ENCODE measurements at regions not wholly inside any gene's neighbourhood (a gene's known extent, or its start where the extent isn't known, plus 50 kb on each side); places are given as distances from the start of the nearest gene placed in this dataset.
"Not testable (repeated sequence)": the region's sequence is repeated elsewhere in the genome, so short reads cannot be mapped to it uniquely, and the experiment has no call there.

DNA sequence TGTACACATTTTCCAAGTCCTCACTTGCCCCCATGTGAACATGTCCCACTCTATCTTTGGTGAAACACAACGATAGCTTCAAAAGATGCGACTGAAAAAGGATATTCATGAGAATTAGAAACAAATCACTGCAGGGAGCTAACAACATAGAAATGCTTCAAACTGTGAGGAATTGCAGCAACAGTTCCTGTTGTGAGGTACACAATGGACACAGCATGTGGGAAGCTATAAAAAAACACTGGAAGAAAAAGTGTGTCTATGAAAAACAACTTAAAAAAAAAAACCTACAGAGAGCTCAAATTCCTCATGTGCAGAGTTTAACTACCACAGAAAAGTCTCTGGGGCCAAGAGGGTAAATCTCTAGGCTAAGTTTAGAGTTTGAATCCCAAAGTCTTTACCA is 51.6 kb upstream of the BLTP1 start:
- DNase-seq = no peak

DNA sequence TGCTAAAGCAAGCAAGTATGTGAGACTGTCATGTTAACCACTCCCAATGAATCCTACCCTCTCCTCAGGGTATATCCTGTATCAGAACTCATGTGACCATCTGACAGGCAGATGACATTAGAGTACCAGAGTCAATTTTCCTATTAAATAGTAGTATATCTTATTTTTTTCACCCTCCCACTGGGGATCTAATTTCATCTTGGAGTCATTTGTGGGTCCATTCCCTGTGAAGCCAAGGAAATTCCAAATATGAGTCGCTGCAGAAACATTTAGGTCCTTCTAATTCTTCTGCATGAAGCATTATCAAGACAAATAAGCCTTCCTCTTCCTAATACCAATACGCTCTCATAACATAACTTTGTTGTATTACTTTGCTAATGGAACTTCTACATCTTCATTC is 52.2 kb upstream of the BLTP1 start:
- no peak for DNase-seq

DNA sequence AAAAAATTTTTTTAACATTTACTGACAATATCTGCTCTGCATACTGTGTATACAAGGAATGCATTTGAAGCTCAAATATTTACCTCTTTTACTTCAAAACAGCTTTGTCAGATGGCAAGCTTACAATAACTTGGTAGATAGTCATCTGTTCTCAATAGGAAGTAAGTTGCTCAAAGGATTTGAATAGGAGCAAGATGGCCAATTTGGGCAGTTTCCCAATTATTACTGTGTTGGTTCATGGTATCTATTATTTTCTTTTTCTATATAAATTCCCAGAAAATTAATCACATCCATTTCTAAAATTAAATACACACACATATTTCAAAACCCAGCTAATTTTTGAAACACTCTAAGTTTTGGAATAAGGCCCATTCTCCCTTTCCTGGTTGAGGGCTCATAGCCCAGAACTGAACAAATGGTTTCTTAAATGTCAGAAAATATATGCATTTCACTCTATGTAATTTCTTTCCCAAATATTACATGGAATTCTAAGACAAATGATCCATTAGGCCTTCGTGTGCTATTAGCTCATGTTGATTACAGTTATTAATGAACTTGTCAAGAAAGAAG is 60.2 kb upstream of the BLTP1 start:
- no peak for DNase-seq

DNA sequence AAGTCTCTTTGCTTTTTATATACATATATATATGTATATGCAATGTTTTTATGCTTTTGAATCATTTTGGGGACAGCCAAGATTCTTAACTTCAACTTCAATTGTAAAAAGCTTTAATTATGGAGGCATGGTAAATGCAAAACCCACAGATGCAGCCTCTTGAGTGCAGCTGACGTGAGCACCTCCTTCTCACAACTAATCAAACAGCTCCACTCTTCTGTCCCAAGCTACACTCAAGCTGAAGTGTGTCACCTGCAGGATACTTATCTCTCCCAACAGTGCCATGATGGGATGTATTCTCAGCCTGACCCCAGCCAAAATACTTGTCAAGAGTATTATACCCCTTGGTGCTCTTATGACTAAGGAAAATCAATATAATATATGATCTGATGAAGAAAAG is 60.7 kb upstream of the BLTP1 start:
- no peak for DNase-seq

DNA sequence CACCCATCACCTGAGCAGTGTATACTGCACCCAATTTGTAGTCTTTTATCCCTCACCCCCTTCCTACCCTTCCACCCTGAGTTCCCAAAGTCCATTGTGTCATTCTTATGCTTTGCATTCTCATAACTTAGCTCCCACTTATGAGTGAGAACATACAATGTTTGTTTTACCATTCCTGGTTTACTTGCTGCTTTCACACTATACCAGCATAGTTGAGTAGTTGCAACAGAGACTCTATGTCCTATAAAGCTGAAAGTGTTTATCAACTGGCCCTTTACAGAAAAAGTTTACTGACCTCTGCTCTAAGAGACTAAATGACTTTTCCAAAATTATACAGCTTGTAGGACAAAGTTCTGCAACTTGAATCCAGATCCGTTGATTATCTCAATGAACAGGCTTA is 61.1 kb upstream of the BLTP1 start:
- DNase-seq = no peak

DNA sequence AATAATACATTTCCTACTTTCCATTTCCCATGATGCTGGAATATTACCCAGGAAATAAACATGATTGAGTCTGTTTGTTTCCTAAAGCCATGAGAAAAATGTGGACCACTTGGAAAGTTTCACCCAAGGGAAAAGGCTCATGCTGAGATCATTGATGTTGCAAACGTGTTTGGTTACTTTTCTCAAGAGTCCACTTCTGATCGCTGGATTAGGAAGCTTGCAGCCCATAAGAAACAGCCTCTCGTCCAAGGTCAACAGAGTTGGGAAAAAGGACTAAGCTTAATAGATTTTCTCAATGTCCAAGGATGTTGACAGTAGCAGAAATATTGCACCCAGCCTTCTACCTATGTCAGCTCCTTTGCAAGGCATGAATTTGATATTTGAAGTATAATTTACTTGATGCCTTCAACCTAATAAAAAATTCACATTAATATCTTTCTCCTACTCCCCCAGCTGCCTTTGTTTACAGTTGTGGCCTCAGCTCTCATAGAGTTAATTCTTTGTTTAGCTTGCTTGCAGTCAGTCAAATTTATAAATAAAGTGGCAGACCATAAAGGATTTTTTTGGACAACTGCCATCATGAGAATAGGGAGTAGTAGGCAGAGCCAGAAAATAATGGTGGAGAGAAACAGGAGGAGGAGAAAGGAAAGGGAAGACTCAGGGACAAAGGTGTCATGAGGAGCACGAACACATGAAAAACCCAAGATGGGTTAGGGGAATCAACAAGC is 65.6 kb upstream of the BLTP1 start:
- DNase-seq = no peak

DNA sequence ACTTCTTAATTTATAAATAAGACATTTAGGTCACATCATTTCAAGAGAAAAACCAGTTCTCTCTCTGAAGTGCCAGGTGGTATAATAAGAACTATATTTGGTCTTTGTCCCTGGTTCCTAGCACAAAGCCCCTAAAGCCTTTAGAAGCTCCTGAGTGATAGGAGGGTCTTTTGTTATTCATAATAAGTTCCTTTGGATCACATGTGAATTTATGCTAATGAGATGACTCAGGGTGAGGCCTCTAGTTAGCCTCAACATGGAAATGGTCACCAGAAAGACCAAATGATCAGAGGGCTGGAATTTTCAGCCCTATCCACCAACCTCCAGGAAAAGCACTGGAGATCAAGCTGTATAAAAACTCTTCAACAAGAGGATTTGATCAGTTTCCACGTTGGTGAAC is 68.1 kb upstream of the BLTP1 start:
- no peak for DNase-seq

DNA sequence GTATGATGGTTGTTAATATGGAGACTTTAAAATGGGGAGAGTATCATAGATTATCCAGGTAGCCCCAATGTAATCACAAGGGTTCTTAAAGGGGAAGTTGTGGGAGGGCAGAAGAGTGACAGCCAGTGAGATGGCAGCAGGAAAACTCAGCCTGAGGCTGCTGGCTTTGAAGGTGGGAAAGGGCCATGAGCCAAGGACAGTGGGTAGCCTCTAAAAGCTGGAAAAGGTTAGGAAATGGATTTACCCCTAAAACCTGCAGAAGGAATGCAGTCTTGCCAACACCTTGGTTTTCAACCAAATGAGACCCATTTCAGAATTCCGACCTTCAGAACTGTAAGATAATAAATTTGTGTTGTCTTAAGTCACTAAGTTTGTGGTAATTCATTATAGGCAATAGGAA is 68.8 kb upstream of the BLTP1 start:
- DNase-seq = no peak

DNA sequence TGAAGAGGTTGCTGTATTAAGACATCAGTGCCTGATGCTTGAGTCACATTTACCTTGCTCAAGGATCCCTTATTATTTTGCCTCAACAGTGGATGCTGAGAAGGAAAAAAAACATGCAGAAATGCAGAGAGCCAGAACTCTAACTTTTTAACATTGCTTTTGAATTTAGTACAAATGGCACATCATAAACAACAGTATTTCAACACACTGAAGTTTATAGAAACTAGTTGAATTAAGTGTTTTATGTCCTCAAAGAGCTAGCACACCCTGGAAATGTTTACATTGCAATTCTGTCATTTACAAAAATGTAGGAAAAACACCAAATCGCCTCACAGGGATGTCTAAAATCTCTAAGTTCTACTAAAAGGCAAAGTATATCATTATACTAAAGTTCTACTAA is 69.5 kb upstream of the BLTP1 start:
- no peak for DNase-seq

DNA sequence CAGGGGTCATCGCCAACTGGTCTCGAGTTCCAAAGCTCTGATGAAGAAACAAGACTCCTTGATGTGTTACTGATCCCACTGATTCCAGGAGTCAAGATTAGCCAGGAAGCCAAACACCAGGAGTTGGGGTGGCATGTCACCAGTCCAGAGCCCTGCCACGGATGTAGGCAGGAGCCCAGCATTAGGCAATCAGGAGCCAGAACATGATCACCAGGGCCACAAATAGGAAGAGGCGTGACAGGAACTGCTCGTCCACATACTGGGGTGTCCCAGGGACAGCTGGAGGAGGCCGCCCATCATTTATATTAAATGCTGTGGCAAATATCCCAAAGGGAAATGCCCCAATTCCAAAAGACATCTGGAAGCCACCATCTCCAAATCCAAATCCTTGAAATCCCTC is 74.5 kb upstream of the BLTP1 start:
- DNase-seq = not testable (repeated sequence)

DNA sequence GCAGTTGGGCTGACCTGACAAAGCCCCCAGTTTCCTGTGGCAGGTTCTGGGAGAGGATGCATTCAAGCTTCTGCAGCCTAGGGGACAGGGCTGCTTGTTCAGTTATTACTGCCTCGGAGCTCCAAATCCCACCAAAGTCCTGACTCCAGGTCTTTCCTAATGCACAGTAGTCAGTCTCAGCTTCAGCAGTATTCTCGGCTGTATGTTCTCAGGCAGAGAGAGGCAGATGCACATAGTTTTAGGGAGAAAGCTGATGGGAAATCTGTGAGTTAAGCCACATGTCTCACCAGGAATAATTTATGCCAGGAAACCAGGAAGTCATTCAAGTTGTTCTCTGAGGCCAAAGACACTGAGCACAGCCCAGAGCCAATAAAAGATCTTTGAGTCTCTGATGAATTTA is 75.3 kb upstream of the BLTP1 start:
- not testable (repeated sequence) for DNase-seq

DNA sequence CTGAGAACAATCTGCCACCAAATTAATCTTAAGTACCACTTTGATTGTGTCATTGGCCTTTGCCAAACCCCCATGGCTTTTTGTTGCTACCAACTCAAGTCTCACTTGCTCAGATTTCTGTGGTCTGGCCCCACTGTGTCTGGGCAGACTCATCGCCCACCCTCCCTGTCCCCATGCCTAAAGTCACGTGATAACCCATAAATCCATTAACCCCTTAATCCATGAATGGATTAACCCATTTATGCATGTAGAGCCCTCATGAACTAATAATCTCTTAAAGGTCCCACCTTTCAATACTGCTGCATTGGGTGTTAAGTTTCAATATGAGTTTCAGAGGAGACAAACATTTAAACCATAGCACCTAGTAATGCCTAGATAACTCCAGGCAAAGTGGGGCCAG is 78.5 kb upstream of the BLTP1 start:
- no peak for DNase-seq

DNA sequence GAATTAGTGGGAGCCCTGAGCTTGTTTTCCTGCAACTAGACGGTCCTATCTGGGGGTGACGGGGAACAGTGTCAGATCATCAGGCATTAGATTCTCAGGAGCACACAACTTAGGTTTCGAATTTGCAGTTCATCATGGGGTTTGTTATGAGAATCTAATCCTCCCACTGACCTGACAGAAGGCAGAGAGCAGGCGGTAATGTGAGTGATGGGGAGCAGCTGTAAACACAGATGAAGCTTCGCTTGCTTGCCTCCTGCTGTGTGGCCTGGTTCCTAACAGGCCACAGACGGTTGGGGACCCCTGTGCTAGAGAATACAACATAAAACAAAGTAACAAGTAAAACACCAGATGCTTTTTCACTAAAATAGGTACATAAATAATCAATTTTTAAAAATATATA is 86.2 kb upstream of the BLTP1 start:
- DNase-seq = no peak

DNA sequence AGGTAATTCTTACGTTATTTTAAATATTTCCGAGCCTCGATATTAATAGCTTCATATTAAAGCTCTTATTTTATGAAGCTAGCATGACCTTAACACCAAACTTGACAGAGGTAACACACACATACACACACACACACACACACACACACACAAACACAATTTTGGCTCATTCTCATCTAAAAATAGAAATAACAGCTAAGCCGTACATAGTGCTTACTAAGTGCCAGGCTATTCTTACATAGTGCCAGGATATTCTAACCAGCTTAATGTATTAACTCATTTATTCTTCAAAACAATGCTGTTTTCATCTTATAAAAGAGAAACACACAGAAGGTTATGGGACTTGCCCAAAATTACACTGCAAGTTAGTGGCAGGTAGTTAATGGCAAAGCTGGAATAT is 87.0 kb upstream of the BLTP1 start:
- no peak for DNase-seq

DNA sequence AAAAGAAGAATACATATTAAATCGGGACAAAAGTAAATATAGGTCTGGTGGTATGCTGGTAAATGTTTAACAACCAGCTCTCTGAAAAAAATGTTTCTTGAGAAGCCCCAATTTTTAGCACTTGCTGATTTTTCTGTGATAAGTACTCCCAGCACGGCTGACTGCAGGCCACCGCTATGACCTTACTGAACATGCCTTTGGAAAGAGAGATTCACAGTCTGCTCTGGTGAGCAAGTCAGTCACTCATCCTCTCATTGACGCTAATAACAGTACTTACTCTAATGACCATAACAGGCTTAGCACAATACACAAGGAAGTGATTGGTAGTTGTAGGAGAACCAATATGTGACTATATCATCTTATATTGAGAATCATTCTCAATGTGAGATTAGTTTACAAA is 98.9 kb upstream of the BLTP1 start:
- DNase-seq = no peak

DNA sequence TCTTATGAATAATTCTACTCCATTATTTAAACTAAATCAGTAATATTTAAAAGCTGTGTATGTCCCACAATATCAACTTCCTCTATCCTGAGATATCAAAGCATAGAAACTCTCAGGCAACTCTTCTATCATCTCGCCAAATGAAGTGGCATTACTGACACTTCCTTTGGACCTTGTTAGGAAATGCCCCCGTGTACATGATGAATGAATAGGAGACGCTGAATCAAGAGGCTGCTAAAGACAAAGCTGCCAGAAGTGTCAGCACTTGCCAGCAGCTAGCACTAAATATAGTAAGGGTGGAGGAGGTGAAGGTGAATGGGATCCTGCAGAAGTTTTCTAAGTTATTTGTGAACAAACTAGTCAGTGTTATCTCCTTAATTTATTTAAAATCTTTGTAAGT is 99.5 kb upstream of the BLTP1 start:
- DNase-seq = no peak

DNA sequence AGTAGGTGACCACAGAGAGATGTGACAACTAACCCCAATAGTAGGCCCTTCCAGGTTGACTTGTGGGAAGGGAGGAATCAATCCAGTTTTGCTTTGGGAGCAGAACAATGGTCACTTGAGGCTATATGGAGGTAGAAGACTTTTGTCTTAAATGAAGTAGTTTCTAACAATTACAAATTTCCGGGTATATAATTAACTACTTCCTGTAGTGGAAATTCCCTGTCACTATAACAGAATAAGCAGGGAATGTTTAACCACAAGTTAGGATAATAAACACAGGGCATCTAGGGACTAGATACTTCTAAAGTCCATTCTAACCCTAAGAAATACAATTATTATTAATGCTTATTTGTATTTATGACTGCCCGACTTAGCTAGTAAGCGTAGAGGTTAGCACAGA is 99.0 kb upstream of the TRPC3 start:
- no peak for DNase-seq

DNA sequence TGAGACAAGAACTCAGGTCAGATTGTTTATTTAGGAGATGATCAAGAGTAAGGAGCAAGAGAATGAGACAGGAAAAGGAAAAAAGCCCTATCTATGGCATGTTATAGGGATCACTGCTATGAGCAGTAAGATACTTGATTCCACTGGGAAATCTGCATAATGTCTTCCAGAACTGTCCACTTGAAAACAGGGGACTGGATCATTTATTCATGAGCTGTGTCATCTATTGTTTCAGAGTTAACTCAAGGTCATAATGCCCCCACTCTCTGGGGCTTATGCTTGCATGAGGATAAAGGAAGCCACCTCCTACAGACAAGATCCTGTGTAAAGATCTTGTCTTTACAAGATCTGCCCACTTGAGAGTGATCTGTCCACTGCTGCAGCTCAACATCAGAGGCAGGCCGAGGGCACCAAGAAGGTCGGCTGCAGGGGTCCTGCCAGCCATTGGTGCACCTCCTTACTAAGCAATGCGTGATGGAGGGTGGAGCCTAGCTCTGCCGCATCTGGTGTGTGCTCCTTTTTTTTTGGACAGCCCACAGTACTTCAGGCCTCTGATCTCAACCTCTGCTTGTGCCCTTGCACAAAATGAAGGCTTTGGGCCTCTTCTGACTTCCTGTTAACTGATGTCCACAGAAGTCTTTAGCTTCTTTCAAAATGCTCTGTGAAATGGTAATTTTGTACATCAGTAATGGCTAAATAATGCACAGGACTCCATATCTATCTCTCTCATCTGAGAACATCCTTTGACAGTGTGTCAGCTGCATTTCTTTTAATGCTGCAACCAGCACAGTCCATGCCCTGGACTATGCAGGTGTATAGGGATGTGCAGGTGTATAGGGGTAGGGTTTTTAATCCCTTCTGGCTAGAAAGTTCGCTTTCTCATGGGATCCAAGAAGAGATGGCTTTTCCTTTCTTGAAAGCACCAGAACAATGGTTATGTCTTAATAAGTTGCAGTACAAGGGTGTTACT is 95.9 kb upstream of the TRPC3 start:
- DNase-seq = no peak

DNA sequence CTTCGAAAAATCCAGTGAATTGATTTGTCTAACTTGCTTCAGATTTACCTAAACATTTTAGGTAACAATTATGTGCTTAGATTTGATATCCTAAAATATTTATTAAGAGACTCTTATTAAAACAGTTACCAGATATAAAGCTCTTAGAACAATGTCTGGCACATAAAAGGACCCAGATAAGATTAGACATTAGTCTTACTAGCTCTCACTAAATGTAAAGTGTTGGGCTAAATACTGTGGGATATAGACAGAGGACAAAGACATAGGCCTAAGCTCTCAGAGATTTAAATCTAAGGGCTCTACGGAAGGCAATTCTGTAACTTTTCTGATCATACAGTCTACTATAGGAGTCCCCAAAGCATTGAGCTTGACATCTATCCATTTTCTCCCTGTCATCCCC is 94.4 kb upstream of the TRPC3 start:
- no peak for DNase-seq

DNA sequence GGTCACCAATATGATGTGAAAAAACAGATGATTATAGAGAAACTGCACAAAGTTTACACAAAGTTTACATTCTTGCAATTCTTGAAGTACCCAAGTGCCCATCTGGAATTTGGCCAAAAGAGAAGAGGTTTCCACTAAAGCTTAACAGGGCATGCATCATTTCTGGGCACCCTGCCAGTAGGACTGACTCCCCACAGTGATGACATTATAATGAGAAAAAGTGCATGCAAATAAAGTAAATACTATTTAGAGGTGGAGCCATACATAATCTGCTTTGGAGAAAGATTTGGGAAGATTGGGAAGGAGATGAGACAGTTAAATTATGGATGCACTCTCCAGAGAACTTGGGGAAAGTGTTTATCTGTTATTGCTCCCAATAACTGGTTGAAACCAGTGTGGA is 93.7 kb upstream of the TRPC3 start:
- no peak for DNase-seq

DNA sequence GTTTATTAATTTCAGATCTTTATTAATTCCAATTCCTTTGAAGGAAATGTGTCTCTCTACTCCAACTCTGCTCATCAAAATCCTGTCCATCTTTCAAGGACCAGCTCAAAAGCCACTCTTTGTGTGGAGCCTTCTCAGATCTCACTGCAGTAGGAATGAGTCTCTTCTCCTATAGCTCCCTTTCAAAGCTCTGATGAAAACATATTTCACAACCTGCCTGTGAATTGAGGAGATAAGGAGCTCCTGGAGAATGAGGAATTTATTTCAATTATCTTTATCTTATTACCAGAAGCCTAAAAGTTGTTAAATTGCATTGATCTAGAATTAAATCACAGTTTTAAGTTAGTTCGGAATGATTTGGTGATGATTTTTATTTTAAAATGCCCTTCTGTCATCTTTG is 92.6 kb upstream of the TRPC3 start:
- no peak for DNase-seq

DNA sequence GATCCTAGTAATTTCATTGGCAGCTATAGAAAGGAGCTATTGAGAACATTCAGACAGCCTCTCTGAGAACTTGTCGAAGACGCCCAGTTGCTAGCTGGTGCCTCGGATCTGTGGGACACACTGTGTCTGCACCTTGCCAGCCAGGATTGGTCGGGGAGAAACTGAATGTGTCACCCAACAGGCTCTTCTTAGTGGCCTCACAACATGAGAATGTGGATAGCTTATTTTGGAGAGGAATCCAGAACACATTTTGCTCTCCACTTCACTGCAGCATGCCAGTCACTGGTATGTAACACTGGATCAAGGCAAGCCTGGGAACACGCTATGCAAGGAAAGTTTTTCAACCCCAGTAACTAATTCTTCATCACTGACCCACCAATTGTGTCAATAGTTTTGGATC is 89.5 kb upstream of the TRPC3 start:
- DNase-seq = no peak

DNA sequence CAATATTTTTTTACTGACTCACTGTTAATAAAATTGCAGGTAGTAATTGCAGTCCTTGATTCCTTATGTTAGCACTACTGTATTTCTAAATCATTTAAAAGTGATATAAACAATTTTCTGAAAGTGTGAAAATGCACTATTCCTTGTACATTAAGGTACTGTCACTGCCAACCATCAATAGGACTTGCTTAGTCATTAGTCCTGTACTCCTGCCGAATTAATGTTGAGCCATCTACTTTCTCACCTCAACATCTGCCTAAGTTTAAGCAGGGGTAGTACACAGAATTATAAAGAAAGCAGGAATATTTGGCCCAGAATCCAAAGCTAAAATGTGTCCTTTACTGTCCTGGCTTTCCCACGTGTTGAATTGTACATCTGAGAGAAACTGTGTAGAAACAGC is 87.0 kb upstream of the TRPC3 start:
- DNase-seq = no peak

DNA sequence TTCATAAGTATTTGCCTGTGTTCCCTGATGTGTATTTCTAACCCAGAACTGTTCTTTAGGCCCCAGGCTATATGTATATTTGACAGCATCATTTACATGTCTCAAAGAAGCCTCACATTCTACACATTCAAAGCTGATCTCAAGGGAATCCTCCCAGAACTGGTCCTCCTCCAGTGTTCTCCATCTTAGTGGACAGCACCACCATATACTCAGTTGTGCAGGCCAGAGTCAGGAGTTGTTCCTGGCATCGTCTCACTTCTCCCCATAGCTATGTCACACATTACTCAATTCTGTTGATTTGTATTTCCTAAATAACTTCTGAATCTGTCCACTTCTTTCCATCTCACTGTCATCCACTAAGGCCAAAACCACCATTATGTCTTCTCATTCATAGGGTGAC is 82.8 kb upstream of the TRPC3 start:
- no peak for DNase-seq
